AG08396 (cell line): ENCODE measurements at regions not wholly inside any gene's neighbourhood (a gene's known extent, or its start where the extent isn't known, plus 50 kb on each side); places are given as distances from the start of the nearest gene placed in this dataset.

Experiments
- DNase-seq: peaks from one replicate; pipeline ENCODE4 v3.0.0; 2012; ENCODE audit warnings: low spot score, mixed read lengths

GRCh38 chr6:3526962-3527650, 70.3 kb upstream of the SLC22A23 start:
- no peak for DNase-seq

DNA sequence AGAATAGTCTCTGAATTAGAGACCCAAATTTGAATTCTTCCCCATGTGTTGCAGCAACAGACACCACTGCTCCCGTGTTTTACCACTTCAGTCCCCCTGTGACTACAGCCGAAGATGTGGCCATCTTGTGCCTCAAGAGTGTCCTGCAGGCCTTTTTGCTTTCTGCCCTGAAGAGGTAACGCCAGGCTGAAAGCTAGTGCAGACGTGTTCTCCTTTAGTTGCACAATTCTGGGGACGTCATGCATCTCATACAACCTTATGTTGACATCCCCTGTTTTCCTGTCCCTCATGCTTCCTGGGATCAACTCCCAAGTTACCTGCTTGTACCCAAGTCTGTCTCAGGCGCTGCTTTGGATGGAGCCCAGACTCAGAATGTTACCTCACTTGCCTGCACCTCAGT, 69.1 kb upstream of the SLC22A23 start:
- no peak for DNase-seq

GRCh38 chr6:3524456-3524855, 67.6 kb upstream of the SLC22A23 start:
- DNase-seq, result no peak

DNA sequence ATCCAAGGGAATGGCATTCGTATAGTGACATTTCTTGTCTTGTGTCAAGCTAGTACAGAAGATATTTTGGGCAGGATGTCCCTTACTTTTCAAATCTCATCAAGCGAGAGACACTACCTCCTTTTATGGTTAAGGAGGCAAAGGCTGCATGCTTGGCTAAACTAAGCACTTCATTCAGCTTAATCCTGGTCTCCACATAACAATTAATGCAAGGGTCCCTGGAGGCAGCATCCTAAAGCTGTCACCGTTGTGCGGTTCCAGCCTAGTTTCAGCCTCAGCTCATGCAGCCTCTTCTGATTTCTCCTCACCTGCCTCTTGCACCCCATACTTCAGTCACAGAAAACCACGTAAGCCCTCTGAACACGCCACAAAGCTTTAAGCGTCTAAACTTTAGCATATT, 67.1 kb upstream of the SLC22A23 start:
- DNase-seq, result no peak

DNA sequence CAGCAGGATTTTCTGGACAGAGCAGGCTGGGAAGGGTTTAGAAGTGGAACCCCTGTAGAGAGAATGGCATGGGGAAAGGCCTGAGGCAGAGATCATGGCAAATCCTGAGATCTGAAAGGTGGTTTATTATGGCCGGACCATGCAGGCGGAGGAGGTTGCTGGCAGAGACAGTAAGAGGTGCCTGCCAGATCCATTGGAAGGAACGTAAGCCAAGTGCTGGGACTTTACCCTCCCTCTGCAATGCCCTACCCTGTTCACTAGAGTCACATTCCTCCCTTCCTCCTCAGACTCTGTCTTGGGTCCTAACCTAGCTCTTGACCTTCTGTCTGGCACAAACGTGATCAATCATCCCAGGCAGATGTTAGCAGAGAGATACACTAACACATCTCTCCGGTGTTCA, 66.4 kb upstream of the SLC22A23 start:
- DNase-seq, result no peak

GRCh38 chr6:3522561-3523260, 65.9 kb upstream of the SLC22A23 start:
- DNase-seq, result peak; percentile 37

GRCh38 chr6:3520281-3521230, 63.7 kb upstream of the SLC22A23 start:
- DNase-seq, result no peak

- peak; percentile 55 for DNase-seq
These were observed 61.7 kb upstream of the SLC22A23 start for GRCh38 chr6:3518356-3519190.

DNA sequence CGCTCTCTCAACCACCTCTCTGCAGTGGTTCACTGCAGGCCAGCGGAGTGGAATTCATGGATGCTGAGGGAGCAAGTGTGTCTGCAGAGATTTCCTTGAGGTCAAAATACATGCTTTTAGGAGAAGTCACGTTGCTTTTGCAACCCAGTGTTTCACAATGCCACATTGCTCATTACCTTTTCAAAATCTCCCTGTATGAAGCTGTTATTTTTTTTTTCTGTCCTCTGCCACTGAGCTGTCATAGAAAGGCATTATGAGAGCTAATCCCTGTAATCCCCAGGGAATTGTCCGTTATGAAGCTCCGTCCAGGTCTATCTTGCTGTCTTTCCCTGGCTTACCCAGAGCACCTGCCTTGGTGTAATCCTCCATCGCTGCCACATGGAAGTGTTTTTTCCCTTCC, 60.5 kb upstream of the SLC22A23 start:
- DNase-seq, result peak; percentile 63

- no peak for DNase-seq
These were observed 59.2 kb upstream of the SLC22A23 start for GRCh38 chr6:3516092-3516491.

- no peak for DNase-seq
These were observed 58.8 kb upstream of the SLC22A23 start for GRCh38 chr6:3515669-3516068.

DNA sequence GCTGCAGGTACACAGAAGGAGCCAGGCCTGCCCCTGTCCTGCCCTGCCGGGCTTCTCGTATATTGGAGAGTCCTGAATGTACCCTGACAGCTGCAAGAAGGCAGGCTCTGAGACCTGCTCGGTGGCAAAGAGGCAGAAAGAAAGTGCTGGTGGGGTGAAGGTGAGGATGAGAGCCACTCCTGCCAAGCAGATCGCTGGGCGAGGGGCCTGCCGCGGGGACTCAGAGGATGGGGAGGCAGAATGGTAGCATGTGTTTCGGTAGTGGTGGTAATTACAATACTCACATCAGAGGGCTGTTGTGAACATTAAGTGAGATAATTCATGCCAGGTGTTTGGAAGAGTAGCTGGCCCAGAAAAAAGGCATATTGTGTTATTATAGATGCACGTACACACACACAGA, 56.6 kb upstream of the SLC22A23 start:
- DNase-seq, result no peak

GRCh38 chr6:3512832-3513231, 56.0 kb upstream of the SLC22A23 start:
- DNase-seq, result no peak

- DNase-seq, result no peak
These were observed 53.8 kb upstream of the SLC22A23 start for GRCh38 chr6:3510617-3511016.

GRCh38 chr6:3510178-3510577, 53.3 kb upstream of the SLC22A23 start:
- no peak for DNase-seq

DNA sequence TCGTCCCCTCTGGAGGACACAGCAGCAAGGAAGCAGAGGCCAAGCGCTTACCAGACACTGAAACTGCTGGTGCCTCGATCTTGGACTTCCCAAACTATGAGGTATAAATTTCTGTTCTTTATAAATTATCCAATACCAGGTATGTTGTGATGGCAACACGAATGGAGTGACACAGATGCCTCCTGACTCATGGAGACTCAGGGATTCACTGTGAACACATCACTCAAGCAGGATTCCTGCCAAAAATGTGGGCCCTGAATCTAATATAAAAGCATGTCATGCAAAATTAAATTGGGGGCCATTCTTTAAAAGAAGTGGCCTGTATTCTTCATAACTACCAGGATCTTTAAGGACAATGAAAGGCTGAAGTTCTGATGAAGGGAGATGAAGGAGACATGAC, 52.5 kb upstream of the SLC22A23 start:
- DNase-seq, result no peak

DNA sequence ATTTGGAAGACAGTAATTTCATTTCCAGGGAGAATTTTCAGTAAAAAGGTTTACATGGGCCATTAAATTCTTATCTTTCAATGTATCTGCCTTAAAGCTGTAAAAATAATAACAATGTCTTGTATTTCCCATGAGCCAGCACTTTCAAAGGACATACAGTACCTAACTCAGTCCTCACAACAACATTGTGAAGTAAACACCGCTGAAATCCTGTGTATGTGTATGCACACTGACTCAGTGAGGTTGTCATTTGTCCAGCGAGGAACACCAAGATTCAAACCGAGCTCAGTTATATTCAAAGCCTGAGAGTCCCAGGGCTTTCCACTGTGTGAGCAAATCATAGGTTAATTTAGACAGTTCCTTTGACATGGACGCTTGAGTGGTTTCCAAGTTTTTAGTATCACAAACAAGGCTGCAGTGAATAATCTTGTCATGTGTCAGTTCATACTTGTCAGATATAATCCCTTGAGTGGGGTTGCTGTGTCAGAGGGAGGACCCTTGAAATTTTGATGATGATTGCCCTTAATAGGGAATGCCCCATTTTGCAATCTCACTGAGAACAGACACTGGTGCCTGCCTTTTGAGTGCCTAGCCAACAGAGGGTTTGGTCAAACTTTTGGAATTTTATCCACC, 50.0 kb upstream of the SLC22A23 start:
- no peak for DNase-seq
